K562 (cell line): ENCODE measurements at regions not wholly inside any gene's neighbourhood (a gene's known extent, or its start where the extent isn't known, plus 50 kb on each side); places are given as distances from the start of the nearest gene placed in this dataset.

Experiments
- BACH1 ChIP-seq: fragments of 200-800 bp; sonication (Bioruptor generic); IDR thresholded peaks from 2 replicates; pipeline ENCODE4 v1.6.1; 2016; ENCODE audit warnings: missing genetic modification characterization, missing compliant biosample characterization
- KLF16 ChIP-seq: IDR thresholded peaks from 2 replicates; pipeline ENCODE4 v1.6.1; 2016; ENCODE audit warnings: antibody characterized with exemption
- NR2F6 ChIP-seq: fragments of 450-650 bp; formaldehyde crosslinking; IDR thresholded peaks from 2 replicates; pipeline ENCODE4 v1.4.0; 2020; ENCODE audit warnings: mild to moderate bottlenecking
- XRCC3 ChIP-seq: fragments of 450-650 bp; IDR thresholded peaks from 2 replicates; pipeline ENCODE4 v1.6.1; 2017; ENCODE audit warnings: mild to moderate bottlenecking, moderate library complexity
- ZNF133 ChIP-seq: fragments of 250-450 bp; sonication (Bioruptor Pico); IDR thresholded peaks from 2 replicates; pipeline ENCODE4 v1.4.0; 2020; ENCODE audit warnings: mild to moderate bottlenecking
- TF ChIP-seq, protein P1 (sequence below), 2 experiments: fragments of 450-650 bp; formaldehyde crosslinking in 1 of 2; IDR thresholded peaks; 2 replicates each; pipeline versions ENCODE4 v1.4.0 to v1.6.1; 2014 to 2020; ENCODE audit warnings: mild to moderate bottlenecking in 2 of 2, borderline replicate concordance in 1 of 2, low read depth in 1 of 2

GRCh38 chr6:54003316-54003715 is 107.9 kb upstream of the MLIP start (continued):
- TF ChIP-seq, protein P1, sequence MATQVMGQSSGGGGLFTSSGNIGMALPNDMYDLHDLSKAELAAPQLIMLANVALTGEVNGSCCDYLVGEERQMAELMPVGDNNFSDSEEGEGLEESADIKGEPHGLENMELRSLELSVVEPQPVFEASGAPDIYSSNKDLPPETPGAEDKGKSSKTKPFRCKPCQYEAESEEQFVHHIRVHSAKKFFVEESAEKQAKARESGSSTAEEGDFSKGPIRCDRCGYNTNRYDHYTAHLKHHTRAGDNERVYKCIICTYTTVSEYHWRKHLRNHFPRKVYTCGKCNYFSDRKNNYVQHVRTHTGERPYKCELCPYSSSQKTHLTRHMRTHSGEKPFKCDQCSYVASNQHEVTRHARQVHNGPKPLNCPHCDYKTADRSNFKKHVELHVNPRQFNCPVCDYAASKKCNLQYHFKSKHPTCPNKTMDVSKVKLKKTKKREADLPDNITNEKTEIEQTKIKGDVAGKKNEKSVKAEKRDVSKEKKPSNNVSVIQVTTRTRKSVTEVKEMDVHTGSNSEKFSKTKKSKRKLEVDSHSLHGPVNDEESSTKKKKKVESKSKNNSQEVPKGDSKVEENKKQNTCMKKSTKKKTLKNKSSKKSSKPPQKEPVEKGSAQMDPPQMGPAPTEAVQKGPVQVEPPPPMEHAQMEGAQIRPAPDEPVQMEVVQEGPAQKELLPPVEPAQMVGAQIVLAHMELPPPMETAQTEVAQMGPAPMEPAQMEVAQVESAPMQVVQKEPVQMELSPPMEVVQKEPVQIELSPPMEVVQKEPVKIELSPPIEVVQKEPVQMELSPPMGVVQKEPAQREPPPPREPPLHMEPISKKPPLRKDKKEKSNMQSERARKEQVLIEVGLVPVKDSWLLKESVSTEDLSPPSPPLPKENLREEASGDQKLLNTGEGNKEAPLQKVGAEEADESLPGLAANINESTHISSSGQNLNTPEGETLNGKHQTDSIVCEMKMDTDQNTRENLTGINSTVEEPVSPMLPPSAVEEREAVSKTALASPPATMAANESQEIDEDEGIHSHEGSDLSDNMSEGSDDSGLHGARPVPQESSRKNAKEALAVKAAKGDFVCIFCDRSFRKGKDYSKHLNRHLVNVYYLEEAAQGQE (IDR thresholded peaks at IDR 0.05; ENCODE audit: borderline replicate concordance) = no peak
- TF ChIP-seq, protein P1 (CRISPR knock-in tag; IDR thresholded peaks at IDR 0.05; ENCODE audit: low read depth) = no peak
- no peak for TF ChIP-seq ZNF133
- TF ChIP-seq KLF16 = no peak
- no peak for TF ChIP-seq XRCC3
- TF ChIP-seq NR2F6 = no peak
- no peak for TF ChIP-seq BACH1 (tag)
